ENCODE measurements at regions not wholly inside any gene's neighbourhood (a gene's known extent, or its start where the extent isn't known, plus 50 kb on each side); places are given as distances from the start of the nearest gene placed in this dataset.

GRCh38 chr12:58217130-58217529 is 275.8 kb downstream of the ATP23 start:
- no peak overlapping the region for H3K4me2 ChIP-seq (replicated peaks; ENCODE audit: low read depth, low read length, poor library complexity, severe bottlenecking)
- no peaks in the 10 kb centered on the region for H3K4me1 Mint-ChIP-seq
- TF ChIP-seq CTCF (IDR thresholded peaks at IDR 0.05) (no peak), EZH2 (IDR thresholded peaks at IDR 0.05; ENCODE audit: borderline replicate concordance, insufficient read depth, low read depth, low read length, poor library complexity, severe bottlenecking) (no peak)
- H3K9me3 ChIP-seq (ENCODE audit: control extremely low read depth in 1 of 3, control insufficient read depth in 2 of 3, insufficient read depth in 1 of 3, low read length in 2 of 3): peaks cover 0 to 1% (median 0%) of the 10 kb centered on the region in 3 donors
- H3K9me3 Mint-ChIP-seq (ENCODE audit: insufficient read depth): no peaks in the 10 kb centered on the region
- POLR2A ChIA-PET: no interaction called here
- no peak for ATAC-seq (ENCODE audit: low read depth)
- no peaks in the 10 kb centered on the region for H4K20me1 ChIP-seq (ENCODE audit: control insufficient read depth, insufficient read depth, low read length, poor library complexity, severe bottlenecking)
- no peak overlapping the region for H3K4me3 Mint-ChIP-seq
- no peaks in the 10 kb centered on the region for H3K79me2 ChIP-seq (ENCODE audit: control insufficient read depth, insufficient read depth, low read length)
- no peak overlapping the region for H3K27ac ChIP-seq (ENCODE audit: low read length in 2 of 2)
- H3K36me3 ChIP-seq (replicated peaks in 1 of 2; ENCODE audit: control extremely low read depth in 1 of 2, control insufficient read depth in 1 of 2, extremely low read depth in 1 of 2, insufficient read depth in 2 of 2, low read length in 1 of 2): no peaks in the 10 kb centered on the region
- H3K27me3 ChIP-seq (replicated peaks in 1 of 4; ENCODE audit: control extremely low read depth in 1 of 4, control insufficient read depth in 3 of 4, insufficient read depth in 4 of 4, low read length in 3 of 4): no peaks in the 10 kb centered on the region
- H3K9ac ChIP-seq (ENCODE audit: low read length): no peak overlapping the region
- DNase-seq: no peak
- whole genome bisulfite sequencing (ENCODE audit: insufficient coverage): no CpG with 5 or more reads among the region's 1 CpG
- H3K4me1 ChIP-seq (ENCODE audit: control insufficient read depth in 2 of 2, insufficient read depth in 2 of 2, low read length in 2 of 2): no peaks in the 10 kb centered on the region
- intact Hi-C loops (cut with micrococcal nuclease): no loop called here
- CTCF ChIA-PET: no interaction called here
- no peak overlapping the region for H3K4me3 ChIP-seq (ENCODE audit: control extremely low read depth in 1 of 5, extremely low read depth in 1 of 5, insufficient read depth in 1 of 5, low read depth in 2 of 5, low read length in 4 of 5)
- H3K27ac Mint-ChIP-seq: no peak overlapping the region
- H3K27me3 Mint-ChIP-seq: peaks cover 7% of the 10 kb centered on the region
- H2AFZ ChIP-seq (ENCODE audit: insufficient read depth, low read depth, low read length, poor library complexity, severe bottlenecking): no peak overlapping the region

- Histone ChIP-seq H4K20me1 (ENCODE audit: control insufficient read depth, insufficient read depth, low read length, poor library complexity, severe bottlenecking) (no peaks in the 10 kb centered on the region), H3K4me3 (ENCODE audit: control extremely low read depth in 1 of 5, extremely low read depth in 1 of 5, insufficient read depth in 1 of 5, low read depth in 2 of 5, low read length in 4 of 5) (no peak overlapping the region), H3K27ac (ENCODE audit: low read length in 2 of 2) (no peak overlapping the region), H3K79me2 (ENCODE audit: control insufficient read depth, insufficient read depth, low read length) (no peaks in the 10 kb centered on the region), H3K4me1 (ENCODE audit: control insufficient read depth in 2 of 2, insufficient read depth in 2 of 2, low read length in 2 of 2) (no peaks in the 10 kb centered on the region), H3K9ac (ENCODE audit: low read length) (no peak overlapping the region), H2AFZ (ENCODE audit: insufficient read depth, low read depth, low read length, poor library complexity, severe bottlenecking) (no peak overlapping the region), H3K9me3 (ENCODE audit: control extremely low read depth in 1 of 3, control insufficient read depth in 2 of 3, insufficient read depth in 1 of 3, low read length in 2 of 3) (peaks cover 0 to 1% (median 0%) of the 10 kb centered on the region in 3 donors), H3K36me3 (replicated peaks in 1 of 2; ENCODE audit: control extremely low read depth in 1 of 2, control insufficient read depth in 1 of 2, extremely low read depth in 1 of 2, insufficient read depth in 2 of 2, low read length in 1 of 2) (no peaks in the 10 kb centered on the region), H3K27me3 (replicated peaks in 1 of 4; ENCODE audit: control extremely low read depth in 1 of 4, control insufficient read depth in 3 of 4, insufficient read depth in 4 of 4, low read length in 3 of 4) (no peaks in the 10 kb centered on the region), H3K4me2 (replicated peaks; ENCODE audit: low read depth, low read length, poor library complexity, severe bottlenecking) (no peak overlapping the region)
- Mint-ChIP-seq H3K4me3 (no peak overlapping the region), H3K27me3 (no peaks in the 10 kb centered on the region), H3K9me3 (ENCODE audit: insufficient read depth) (no peaks in the 10 kb centered on the region), H3K4me1 (no peaks in the 10 kb centered on the region), H3K27ac (no peak overlapping the region)
- CTCF ChIA-PET: no interaction called here
- WGBS (ENCODE audit: insufficient coverage): no CpG with 5 or more reads among the region's 3 CpGs
- no peak for DNase-seq
- TF ChIP-seq EZH2 (IDR thresholded peaks at IDR 0.05; ENCODE audit: borderline replicate concordance, insufficient read depth, low read depth, low read length, poor library complexity, severe bottlenecking): no peak
- no peak for ATAC-seq (ENCODE audit: low read depth)
- intact Hi-C loops (cut with micrococcal nuclease): no loop called here
- POLR2A ChIA-PET: no interaction called here
Observed at GRCh38 chr12:58224536-58225105, 283.3 kb downstream of the ATP23 start.

Measured in B cell (primary cell).